Hepatocyte (in vitro differentiated cells): ENCODE measurements at regions not wholly inside any gene's neighbourhood (a gene's known extent, or its start where the extent isn't known, plus 50 kb on each side); places are given as distances from the start of the nearest gene placed in this dataset.

Experiments
- DNase-seq: peaks from one replicate; pipeline ENCODE4 v3.0.0-alpha.2; 2016; ENCODE audit warnings: low spot score
- H2AFZ ChIP-seq: fragments of 200-600 bp; sonication (generic); 2 replicates; pipeline ENCODE4 v1.6.0; 2016; ENCODE audit warnings: antibody characterized with exemption, mild to moderate bottlenecking
- H3K27ac ChIP-seq: fragments of 200-600 bp; sonication (generic); 2 replicates; pipeline ENCODE4 v1.5.1; 2016; ENCODE audit warnings: mild to moderate bottlenecking
- H3K27me3 ChIP-seq: fragments of 200-600 bp; sonication (generic); 2 replicates; pipeline ENCODE4 v1.6.1; 2016
- H3K36me3 ChIP-seq: fragments of 200-600 bp; sonication (generic); replicated peaks from 2 replicates; pipeline ENCODE4 v1.5.1; 2016; ENCODE audit warnings: low read depth; ENCODE audit not compliant: insufficient read depth
- H3K4me1 ChIP-seq: fragments of 200-600 bp; sonication (generic); 2 replicates; pipeline ENCODE4 v1.5.1; 2016; ENCODE audit warnings: mild to moderate bottlenecking, moderate library complexity; ENCODE audit not compliant: insufficient read depth
- H3K4me2 ChIP-seq: fragments of 200-600 bp; sonication (generic); 2 replicates; pipeline ENCODE4 v1.6.0; 2016
- H3K4me3 ChIP-seq: fragments of 200-600 bp; sonication (generic); 2 replicates; pipeline ENCODE4 v1.5.1; 2016; ENCODE audit warnings: mild to moderate bottlenecking
- H3K79me2 ChIP-seq: fragments of 200-600 bp; sonication (generic); 2 replicates; pipeline ENCODE4 v1.6.0; 2017; ENCODE audit warnings: mild to moderate bottlenecking
- H3K9me2 ChIP-seq: fragments of 200-600 bp; sonication (generic); replicated peaks from 2 replicates; pipeline ENCODE4 v1.6.0; 2017; ENCODE audit warnings: mild to moderate bottlenecking; ENCODE audit not compliant: insufficient read depth
- H3K9me3 ChIP-seq: fragments of 200-600 bp; sonication (generic); 2 replicates; pipeline ENCODE4 v1.5.1; 2016; ENCODE audit warnings: low read depth, mild to moderate bottlenecking
- H4K20me1 ChIP-seq: fragments of 200-600 bp; sonication (generic); 2 replicates; pipeline ENCODE4 v1.6.0; 2016; ENCODE audit warnings: mild to moderate bottlenecking; ENCODE audit not compliant: insufficient read depth, poor library complexity, severe bottlenecking
- EZH2 ChIP-seq: fragments of 200-600 bp; sonication (generic); IDR thresholded peaks from 2 replicates; pipeline ENCODE4 v1.6.1; 2016; ENCODE audit warnings: antibody characterized with exemption, mild to moderate bottlenecking, borderline replicate concordance
- EZH2phosphoT487 ChIP-seq: fragments of 200-600 bp; sonication (generic); IDR thresholded peaks from one replicate; pipeline ENCODE4 v1.6.1; 2018; ENCODE audit warnings: antibody characterized with exemption, mild to moderate bottlenecking, low read depth, moderate library complexity; ENCODE audit not compliant: unreplicated experiment, severe bottlenecking
- WGBS: methylation state at CpG from one replicate; pipeline ENCODE4 v1.1.6; 2016; ENCODE audit warnings: low lambda C conversion rate; ENCODE audit errors: missing lambda C conversion rate; 5-methylcytosine and 5-hydroxymethylcytosine counted together
- TF ChIP-seq, protein P1 (sequence below): fragments of 200-600 bp; sonication (generic); IDR thresholded peaks from 2 replicates; pipeline ENCODE4 v1.5.1; 2016; ENCODE audit warnings: antibody characterized with exemption, mild to moderate bottlenecking; ENCODE audit not compliant: poor library complexity

DNA sequence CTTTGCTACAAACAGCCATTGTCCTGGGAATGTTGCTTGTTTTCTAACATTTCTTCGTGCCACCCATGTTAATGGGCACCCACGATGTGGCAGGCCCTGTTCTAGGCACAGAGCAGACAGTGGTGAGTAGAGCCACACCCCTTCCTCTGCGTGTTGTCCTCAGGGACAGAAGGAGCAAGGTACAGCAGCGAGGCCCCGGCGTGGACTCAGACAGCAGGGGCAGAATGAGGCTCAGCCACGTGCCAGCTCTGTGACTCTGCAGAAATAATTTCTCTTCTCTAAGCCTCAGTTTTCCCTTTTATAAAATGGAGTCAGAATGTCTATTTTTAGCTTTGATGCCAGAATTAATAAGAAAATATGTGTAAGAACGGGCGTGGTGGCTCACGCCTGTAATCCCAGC, 401.7 kb downstream of the TSN start:
- Histone ChIP-seq H3K27ac (no peak overlapping the region), H3K4me3 (no peak overlapping the region), H3K79me2 (no peaks in the 10 kb centered on the region), H3K36me3 (no peaks in the 10 kb centered on the region), H3K4me1 (no peaks in the 10 kb centered on the region), H3K9me3 (no peaks in the 10 kb centered on the region), H4K20me1 (no peaks in the 10 kb centered on the region), H3K9me2 (no peaks in the 10 kb centered on the region), H3K27me3 (no peaks in the 10 kb centered on the region), H3K4me2 (no peak overlapping the region), H2AFZ (no peak overlapping the region)
- 90% methylated on average over 10 of the region's 10 CpGs for WGBS
- TF ChIP-seq EZH2, result no peak
- TF ChIP-seq, protein P1, sequence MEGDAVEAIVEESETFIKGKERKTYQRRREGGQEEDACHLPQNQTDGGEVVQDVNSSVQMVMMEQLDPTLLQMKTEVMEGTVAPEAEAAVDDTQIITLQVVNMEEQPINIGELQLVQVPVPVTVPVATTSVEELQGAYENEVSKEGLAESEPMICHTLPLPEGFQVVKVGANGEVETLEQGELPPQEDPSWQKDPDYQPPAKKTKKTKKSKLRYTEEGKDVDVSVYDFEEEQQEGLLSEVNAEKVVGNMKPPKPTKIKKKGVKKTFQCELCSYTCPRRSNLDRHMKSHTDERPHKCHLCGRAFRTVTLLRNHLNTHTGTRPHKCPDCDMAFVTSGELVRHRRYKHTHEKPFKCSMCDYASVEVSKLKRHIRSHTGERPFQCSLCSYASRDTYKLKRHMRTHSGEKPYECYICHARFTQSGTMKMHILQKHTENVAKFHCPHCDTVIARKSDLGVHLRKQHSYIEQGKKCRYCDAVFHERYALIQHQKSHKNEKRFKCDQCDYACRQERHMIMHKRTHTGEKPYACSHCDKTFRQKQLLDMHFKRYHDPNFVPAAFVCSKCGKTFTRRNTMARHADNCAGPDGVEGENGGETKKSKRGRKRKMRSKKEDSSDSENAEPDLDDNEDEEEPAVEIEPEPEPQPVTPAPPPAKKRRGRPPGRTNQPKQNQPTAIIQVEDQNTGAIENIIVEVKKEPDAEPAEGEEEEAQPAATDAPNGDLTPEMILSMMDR, result no peak
- TF ChIP-seq EZH2phosphoT487, result no peak
- DNase-seq, result no peak

DNA sequence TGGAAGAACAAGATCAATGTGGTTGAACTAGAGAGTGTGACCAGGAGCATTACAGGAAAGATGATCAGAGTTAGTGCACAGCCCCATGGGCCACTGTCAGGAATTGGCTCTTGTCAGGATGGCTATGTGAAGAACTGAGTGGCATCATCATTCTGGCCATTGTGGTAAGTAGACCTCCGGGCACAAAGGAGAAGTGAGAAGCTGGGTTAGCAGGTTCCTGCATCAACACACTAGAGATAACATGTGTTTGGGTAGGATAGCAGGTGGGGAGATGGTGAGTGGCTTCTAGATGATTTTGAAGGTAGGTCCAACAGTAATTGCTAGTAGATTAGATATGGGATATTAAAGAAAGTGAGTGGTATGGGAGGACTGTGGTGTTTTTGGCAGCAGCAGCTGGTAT, 408.2 kb downstream of the TSN start:
- DNase-seq, result no peak
- no peaks in the 10 kb centered on the region for H3K4me1 ChIP-seq
- no peak overlapping the region for H3K4me2 ChIP-seq
- H3K27me3 ChIP-seq, result no peaks in the 10 kb centered on the region
- TF ChIP-seq, protein P1, result no peak
- TF ChIP-seq EZH2phosphoT487, result no peak
- TF ChIP-seq EZH2, result no peak
- no peaks in the 10 kb centered on the region for H4K20me1 ChIP-seq
- H3K79me2 ChIP-seq, result no peaks in the 10 kb centered on the region
- H3K9me2 ChIP-seq, result no peaks in the 10 kb centered on the region
- H2AFZ ChIP-seq, result no peak overlapping the region
- no peaks in the 10 kb centered on the region for H3K9me3 ChIP-seq
- 86% methylated on average over 1 of the region's 1 CpG for WGBS
- no peaks in the 10 kb centered on the region for H3K36me3 ChIP-seq
- no peak overlapping the region for H3K27ac ChIP-seq
- no peak overlapping the region for H3K4me3 ChIP-seq

DNA sequence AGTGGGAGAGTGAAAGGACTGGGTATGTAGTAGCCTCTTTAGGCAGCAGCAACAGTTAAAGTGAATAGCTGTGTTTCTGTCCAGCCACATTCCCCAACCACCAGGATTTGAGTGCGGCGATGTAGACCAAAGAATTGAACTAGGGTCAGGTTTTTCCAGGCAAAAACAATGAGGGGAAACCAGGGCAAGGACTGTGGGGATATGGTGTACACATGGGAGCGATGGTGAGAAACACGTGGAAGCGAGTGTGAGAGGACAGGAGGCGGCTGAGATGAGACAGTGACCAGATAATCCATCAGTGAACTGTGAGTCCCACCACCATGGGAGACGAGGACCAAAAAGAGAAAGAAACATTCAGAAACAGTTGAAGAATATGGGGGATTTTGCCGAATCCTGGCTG, 409.5 kb downstream of the TSN start:
- no peaks in the 10 kb centered on the region for H4K20me1 ChIP-seq
- H3K27me3 ChIP-seq, result no peaks in the 10 kb centered on the region
- WGBS, result 97% methylated on average over 8 of the region's 8 CpGs
- TF ChIP-seq EZH2 (no peak), EZH2phosphoT487 (no peak)
- TF ChIP-seq, protein P1, result no peak
- DNase-seq, result no peak
- H3K79me2 ChIP-seq, result no peaks in the 10 kb centered on the region
- no peaks in the 10 kb centered on the region for H3K9me3 ChIP-seq
- H3K27ac ChIP-seq, result no peak overlapping the region
- H3K4me2 ChIP-seq, result no peak overlapping the region
- H3K4me3 ChIP-seq, result no peak overlapping the region
- H2AFZ ChIP-seq, result no peak overlapping the region
- no peaks in the 10 kb centered on the region for H3K36me3 ChIP-seq
- no peaks in the 10 kb centered on the region for H3K4me1 ChIP-seq
- H3K9me2 ChIP-seq, result no peaks in the 10 kb centered on the region

DNA sequence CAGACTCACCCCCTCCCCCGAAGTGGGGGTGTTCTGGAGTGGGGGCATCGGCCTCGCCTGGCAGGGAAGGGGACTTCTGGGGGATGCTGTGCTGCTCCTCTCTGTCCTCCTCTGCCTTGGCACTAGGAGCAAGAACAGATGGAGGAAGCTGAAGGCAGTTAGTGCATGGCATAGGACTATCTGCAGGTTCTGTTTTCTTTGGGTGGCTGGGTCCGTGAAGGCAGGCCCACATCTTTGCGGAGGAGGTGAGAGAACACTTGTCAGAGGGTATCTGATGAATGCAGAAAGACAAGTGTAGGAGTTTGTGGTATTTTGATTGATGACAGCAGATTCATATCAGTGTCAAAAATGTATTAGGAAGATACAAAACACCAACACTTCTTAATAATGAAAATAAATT, 411.4 kb downstream of the TSN start:
- Histone ChIP-seq H3K79me2 (no peaks in the 10 kb centered on the region), H3K4me2 (no peak overlapping the region), H4K20me1 (no peaks in the 10 kb centered on the region), H3K4me1 (no peaks in the 10 kb centered on the region), H2AFZ (no peak overlapping the region), H3K27me3 (no peaks in the 10 kb centered on the region), H3K9me3 (no peaks in the 10 kb centered on the region), H3K36me3 (no peaks in the 10 kb centered on the region), H3K27ac (no peak overlapping the region), H3K4me3 (no peak overlapping the region), H3K9me2 (no peaks in the 10 kb centered on the region)
- TF ChIP-seq EZH2phosphoT487, result no peak
- TF ChIP-seq, protein P1, result no peak
- TF ChIP-seq EZH2, result no peak
- 87% methylated on average over 5 of the region's 5 CpGs for WGBS
- no peak for DNase-seq
